ENCODE measurements at regions not wholly inside any gene's neighbourhood (a gene's known extent, or its start where the extent isn't known, plus 50 kb on each side); places are given as distances from the start of the nearest gene placed in this dataset.

GRCh38 chr15:99895189-99895955 lies 162.1 kb upstream of the LYSMD4 start:
- no peaks in the 10 kb centered on the region for H3K36me3 ChIP-seq (ENCODE audit: control insufficient read depth in 1 of 2, insufficient read depth in 2 of 2, low read length in 2 of 2)
- ChIA-PET RAD21 (ENCODE audit: low non-redundant PET in 1 of 2, low total read pairs in 2 of 2, uncharacterized antibody in 2 of 2, unreplicated experiment in 2 of 2) (no interaction called here), POLR2A (no interaction called here), CTCF (no interaction called here)
- ATAC-seq (no peak), DNase-seq (ENCODE audit: low read depth, low spot score) (no peak)
- intact Hi-C loops (cut with micrococcal nuclease): no loop called here
- no peak overlapping the region for H3K4me2 ChIP-seq (ENCODE audit: low read length)
- no peaks in the 10 kb centered on the region for H4K20me1 ChIP-seq (ENCODE audit: insufficient read depth)
- H3K27ac ChIP-seq (ENCODE audit: low read depth, low read length): no peak overlapping the region
- H3K4me3 ChIP-seq (replicated peaks in 1 of 2; ENCODE audit: low read depth in 1 of 2, low read length in 2 of 2): no peak overlapping the region
- no peak overlapping the region for H3K9ac ChIP-seq (ENCODE audit: low read length)
- H3K27me3 ChIP-seq (ENCODE audit: insufficient read depth, low read length): no peaks in the 10 kb centered on the region; the same call in none of the 2 replicates
- H3K4me1 ChIP-seq (ENCODE audit: control insufficient read depth in 1 of 2, insufficient read depth in 2 of 2, low read length in 2 of 2): no peaks in the 10 kb centered on the region
- BruUV-seq (replicated peaks): no TSS peak
- no peak overlapping the region for H2AFZ ChIP-seq (ENCODE audit: low read depth, low read length, poor library complexity, severe bottlenecking)
- no peaks in the 10 kb centered on the region for H3K9me2 ChIP-seq (ENCODE audit: insufficient read depth)
- TF ChIP-seq CBX3 (IDR thresholded peaks at IDR 0.05; ENCODE audit: low read depth): no peak
- no peak for TF ChIP-seq FOSL1 (IDR thresholded peaks at IDR 0.05; ENCODE audit: low read depth)
- TF ChIP-seq POLR2AphosphoS5 (IDR thresholded peaks at IDR 0.05; ENCODE audit: low read depth, low read length): no peak
- no peak for TF ChIP-seq ATF3 (IDR thresholded peaks at IDR 0.05)
- no peak for TF ChIP-seq MAX (IDR thresholded peaks at IDR 0.05)
- TF ChIP-seq CTCF (IDR thresholded peaks at IDR 0.05 in 2 of 3, conservative IDR thresholded peaks at IDR 0.05 in 1 of 3; ENCODE audit: borderline replicate concordance in 1 of 3, insufficient read depth in 1 of 3, low read depth in 2 of 3, low read length in 2 of 3): no peak
- no peak for TF ChIP-seq TCF7L2 (IDR thresholded peaks at IDR 0.05; ENCODE audit: borderline replicate concordance, extremely low read depth, insufficient read depth, insufficient read length)
- TF ChIP-seq REST (IDR thresholded peaks at IDR 0.05; ENCODE audit: low read depth): no peak
- no peak for TF ChIP-seq SRF (IDR thresholded peaks at IDR 0.05; ENCODE audit: low read depth)
- TF ChIP-seq EZH2phosphoT487 (IDR thresholded peaks at IDR 0.05; ENCODE audit: borderline replicate concordance): no peak
- no peak for TF ChIP-seq ZBTB33 (IDR thresholded peaks at IDR 0.05; ENCODE audit: extremely low read depth, insufficient replicate concordance, low read length)
- no peak for TF ChIP-seq JUND (IDR thresholded peaks at IDR 0.05)
- TF ChIP-seq ELF1 (IDR thresholded peaks at IDR 0.05; ENCODE audit: borderline replicate concordance, low read depth): no peak
- H3K9me3 ChIP-seq (ENCODE audit: control insufficient read depth in 1 of 2, insufficient read depth in 1 of 2, low read depth in 1 of 2, low read length in 2 of 2): no peaks in the 10 kb centered on the region
- no peaks in the 10 kb centered on the region for H3K79me2 ChIP-seq (ENCODE audit: insufficient read depth, low read length)

Measured in HCT116 (cell line).